HG03097 (cell line): ENCODE measurements at regions not wholly inside any gene's neighbourhood (a gene's known extent, or its start where the extent isn't known, plus 50 kb on each side); places are given as distances from the start of the nearest gene placed in this dataset.

ENCODE experiments used
- ATAC-seq: cut with Tn5 transposase; IDR thresholded peaks from one replicate; pipeline ENCODE4 v1.9.1; 2021; ENCODE audit not compliant: unreplicated experiment, low FRiP score

- ATAC-seq: no peak
Observed at GRCh38 chr10:29184205-29185000, 104.5 kb upstream of the LYZL1 start.

- no peak for ATAC-seq
Observed at GRCh38 chr10:29185050-29185449, 103.8 kb upstream of the LYZL1 start.

- ATAC-seq: no peak
Observed at GRCh38 chr10:29186221-29186620, 102.6 kb upstream of the LYZL1 start.

- ATAC-seq: no peak
Observed at GRCh38 chr10:29189256-29189655, 99.6 kb upstream of the LYZL1 start.

- no peak for ATAC-seq
Observed at GRCh38 chr10:29191674-29192073, 97.2 kb upstream of the LYZL1 start.

- ATAC-seq: no peak
Observed at GRCh38 chr10:29199339-29199738, 89.5 kb upstream of the LYZL1 start.

GRCh38 chr10:29199941-29200679, 88.8 kb upstream of the LYZL1 start:
- no peak for ATAC-seq

GRCh38 chr10:29202386-29202940, 86.4 kb upstream of the LYZL1 start:
- no peak for ATAC-seq

- no peak for ATAC-seq
Observed at GRCh38 chr10:29203432-29203831, 85.4 kb upstream of the LYZL1 start.

GRCh38 chr10:29204070-29204800, 84.6 kb upstream of the LYZL1 start:
- ATAC-seq: no peak

GRCh38 chr10:29205787-29206186, 83.1 kb upstream of the LYZL1 start:
- ATAC-seq: no peak

GRCh38 chr10:29208845-29209244, 80.0 kb upstream of the LYZL1 start:
- ATAC-seq: no peak

GRCh38 chr10:29209830-29210229, 79.0 kb upstream of the LYZL1 start:
- no peak for ATAC-seq

GRCh38 chr10:29210266-29210868, 78.5 kb upstream of the LYZL1 start:
- no peak for ATAC-seq

- no peak for ATAC-seq
Observed at GRCh38 chr10:29212597-29212996, 76.3 kb upstream of the LYZL1 start.

GRCh38 chr10:29214551-29214950, 74.3 kb upstream of the LYZL1 start:
- ATAC-seq: no peak

GRCh38 chr10:29217292-29217738, 71.6 kb upstream of the LYZL1 start:
- ATAC-seq: no peak

- ATAC-seq: no peak
Observed at GRCh38 chr10:29223326-29223725, 65.5 kb upstream of the LYZL1 start.

GRCh38 chr10:29224631-29225030, 64.2 kb upstream of the LYZL1 start:
- ATAC-seq: no peak

- ATAC-seq: no peak
Observed at GRCh38 chr10:29227201-29227600, 61.7 kb upstream of the LYZL1 start.

- ATAC-seq: no peak
Observed at GRCh38 chr10:29228562-29228961, 60.3 kb upstream of the LYZL1 start.
